GM18498 (cell line): ENCODE measurements at regions not wholly inside any gene's neighbourhood (a gene's known extent, or its start where the extent isn't known, plus 50 kb on each side); places are given as distances from the start of the nearest gene placed in this dataset.

Experiments
- ATAC-seq: cut with Tn5 transposase; IDR thresholded peaks from one replicate; pipeline ENCODE4 v1.9.1; 2021; ENCODE audit warnings: mild to moderate bottlenecking, moderate library complexity; ENCODE audit not compliant: unreplicated experiment

- no peak for ATAC-seq
These were observed 173.3 kb upstream of the GLI2 start for GRCh38 chr2:120562218-120563005.

DNA sequence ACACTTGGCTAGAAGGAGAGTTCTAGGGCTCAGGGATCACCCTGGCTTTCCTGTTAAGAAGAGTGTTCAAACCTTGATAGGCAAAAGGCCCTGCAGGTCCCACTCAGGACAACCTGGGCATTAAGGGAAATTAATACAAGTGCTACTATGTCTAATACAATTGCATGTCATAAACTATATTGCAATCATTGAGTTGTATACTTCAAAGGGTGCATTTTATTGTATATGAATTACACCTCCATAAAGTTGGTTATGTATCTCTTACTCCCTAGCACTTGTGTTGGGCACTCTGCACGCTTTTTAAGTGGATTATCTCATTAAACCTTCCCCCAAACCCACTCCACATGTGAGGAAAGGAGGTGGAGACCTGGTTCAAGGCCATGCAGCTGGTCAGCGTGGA is 172.1 kb upstream of the GLI2 start:
- no peak for ATAC-seq

DNA sequence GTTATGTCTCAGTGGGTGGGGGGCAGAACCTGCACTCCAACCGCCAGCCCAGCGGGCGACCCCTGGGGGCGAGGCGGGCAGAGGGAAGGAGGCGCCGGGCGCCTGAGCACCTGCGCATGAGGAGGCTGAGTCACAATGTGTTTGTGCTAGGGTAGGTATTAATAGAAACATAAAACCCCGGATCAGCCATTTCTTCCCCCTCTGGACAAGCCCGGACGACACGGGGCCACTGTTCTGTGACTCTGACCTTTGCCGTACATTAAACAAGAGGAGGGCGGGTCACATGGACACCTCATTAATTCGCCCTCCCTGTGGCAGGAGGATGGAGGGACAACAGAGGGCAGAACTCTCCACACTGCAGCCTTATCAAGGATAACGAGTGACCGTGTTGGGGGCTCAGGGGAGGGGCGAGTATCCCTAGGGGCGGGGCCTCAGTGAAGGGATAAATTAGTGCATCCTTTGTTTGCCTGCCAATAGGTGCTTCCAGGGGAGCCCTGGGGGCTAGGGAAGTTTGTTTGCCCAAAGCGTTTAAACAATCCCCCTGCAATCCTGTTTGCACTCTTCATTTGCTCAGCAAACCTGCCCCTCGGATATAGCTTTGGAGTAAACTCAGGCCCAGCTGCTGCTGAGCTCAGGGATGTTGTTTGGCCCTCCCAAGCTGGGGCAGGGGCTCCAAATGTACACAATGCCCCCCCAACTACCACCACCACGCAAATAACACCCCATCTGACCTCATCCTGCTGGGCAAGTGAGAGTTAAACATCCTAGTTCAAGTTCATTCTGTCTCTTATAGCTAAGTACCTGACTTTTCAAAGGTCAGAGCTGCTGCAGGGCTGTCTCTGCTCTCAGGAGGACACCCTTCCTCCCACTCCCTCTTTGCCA is 171.2 kb upstream of the GLI2 start:
- ATAC-seq: no peak

GRCh38 chr2:120565095-120565460 is 170.6 kb upstream of the GLI2 start:
- no peak for ATAC-seq

DNA sequence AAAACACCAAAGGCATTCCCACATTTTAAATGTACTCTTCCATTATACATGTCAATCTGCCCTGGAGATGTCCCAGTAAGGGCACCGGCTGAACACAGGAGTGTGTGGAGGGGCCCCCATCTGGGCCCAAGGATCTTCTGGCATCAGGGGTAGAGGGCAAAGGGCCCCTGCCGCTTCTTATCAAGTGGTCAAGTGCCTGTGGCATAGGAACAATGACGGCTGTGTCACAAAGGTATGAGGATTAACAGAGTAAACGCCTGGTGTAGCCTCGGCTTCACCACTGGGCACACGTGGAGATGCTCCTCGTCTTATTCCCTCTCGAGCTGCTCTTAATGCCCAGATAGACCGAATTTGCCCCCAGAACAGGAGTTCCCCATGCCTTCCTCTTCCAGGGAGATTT is 169.7 kb upstream of the GLI2 start:
- no peak for ATAC-seq

DNA sequence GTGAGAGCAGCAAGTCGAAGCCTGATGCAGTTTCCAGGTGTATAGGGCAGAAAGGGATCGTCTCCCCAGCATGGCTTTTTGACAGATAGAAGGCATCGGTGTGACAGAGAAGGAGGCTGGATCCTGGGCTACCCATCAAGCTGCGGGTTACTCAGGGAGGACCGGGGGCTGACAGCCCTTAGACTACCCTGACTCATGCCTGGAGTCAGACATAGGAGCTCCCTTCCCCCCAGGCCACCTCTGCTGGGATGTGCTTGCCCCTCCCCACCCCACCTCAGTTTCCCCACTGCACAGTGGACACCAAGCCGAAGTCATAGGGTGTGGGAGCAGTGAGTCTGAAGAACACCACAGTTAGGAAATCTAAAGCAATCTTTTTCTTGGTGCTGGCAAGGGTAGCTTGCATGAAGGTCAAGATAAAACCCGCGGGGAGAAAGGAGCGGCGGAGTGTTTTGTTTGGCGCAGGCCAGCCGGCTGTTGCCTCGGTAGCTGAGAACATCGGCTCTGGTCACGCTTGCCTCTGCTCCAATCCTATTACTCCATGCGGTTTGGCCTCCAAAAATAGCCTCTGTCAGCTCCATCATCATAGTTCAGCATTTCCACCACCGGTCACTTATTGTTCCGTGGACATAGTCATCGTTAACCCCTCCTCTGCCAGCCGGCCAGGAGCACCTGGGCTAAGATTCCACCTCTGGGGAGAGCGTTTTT is 169.2 kb upstream of the GLI2 start:
- no peak for ATAC-seq

DNA sequence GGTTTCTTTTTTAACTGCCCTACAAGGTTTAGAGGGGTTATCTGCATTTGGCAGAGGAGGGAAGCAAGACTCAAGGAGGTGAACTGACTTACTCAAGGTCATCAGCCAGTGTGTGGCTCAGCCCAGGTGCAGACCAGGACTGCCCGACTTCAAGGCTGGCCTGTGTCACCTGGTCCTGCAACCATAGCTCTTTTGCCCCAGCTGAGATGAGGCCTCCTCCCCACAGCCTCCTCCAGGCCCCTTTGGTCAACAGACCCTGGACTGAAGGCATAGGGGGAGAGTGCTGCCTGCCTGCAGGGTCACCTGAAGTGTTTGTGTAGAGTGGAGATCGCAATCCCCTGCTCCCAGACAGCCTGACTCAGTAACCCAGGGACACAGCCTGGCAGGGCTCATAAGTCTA is 168.5 kb upstream of the GLI2 start:
- no peak for ATAC-seq

DNA sequence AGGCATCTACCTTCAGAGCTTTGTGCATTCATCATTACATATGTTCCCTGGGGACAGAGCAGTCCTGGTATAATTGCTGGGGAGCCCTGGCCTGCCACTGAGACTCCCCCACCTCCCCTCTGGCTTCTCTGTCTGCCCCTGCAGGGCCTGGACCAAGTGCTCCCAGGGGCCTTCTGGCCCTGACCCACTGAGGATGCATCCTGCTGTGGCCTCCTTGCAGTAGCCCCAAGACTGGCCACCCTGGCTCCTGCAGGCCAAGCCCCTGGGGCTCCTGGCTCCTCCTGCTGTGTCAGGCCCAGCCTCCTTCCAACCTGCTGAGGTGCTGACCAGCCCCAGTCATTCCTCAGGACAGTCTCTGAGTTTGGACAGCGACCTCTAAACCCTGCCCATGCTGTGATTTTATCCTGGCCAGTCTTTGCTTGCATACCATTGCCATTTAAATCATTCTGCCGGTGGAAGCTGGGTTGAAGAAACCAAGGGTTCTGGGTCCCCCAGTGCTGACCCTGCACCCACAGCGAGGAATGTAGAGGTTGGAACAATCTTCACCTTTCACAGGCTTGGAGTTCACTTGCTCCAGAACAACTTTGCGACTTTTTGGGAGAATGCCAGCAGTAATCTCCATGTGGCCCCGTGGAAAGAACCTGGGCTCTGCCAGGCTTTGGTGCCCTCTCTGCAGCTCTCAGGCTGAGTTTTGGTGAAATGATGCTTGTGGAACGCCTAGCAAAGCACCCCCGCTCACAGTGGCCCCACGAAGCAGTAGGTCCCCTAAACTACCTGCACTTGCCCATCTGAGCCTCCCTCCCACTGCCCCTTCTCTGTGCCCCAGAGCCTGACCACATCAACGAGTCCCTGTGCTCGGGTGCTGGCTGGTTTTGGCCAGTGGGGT is 167.3 kb upstream of the GLI2 start:
- no peak for ATAC-seq

- ATAC-seq: no peak
These were observed 166.7 kb upstream of the GLI2 start for GRCh38 chr2:120568975-120569268.

DNA sequence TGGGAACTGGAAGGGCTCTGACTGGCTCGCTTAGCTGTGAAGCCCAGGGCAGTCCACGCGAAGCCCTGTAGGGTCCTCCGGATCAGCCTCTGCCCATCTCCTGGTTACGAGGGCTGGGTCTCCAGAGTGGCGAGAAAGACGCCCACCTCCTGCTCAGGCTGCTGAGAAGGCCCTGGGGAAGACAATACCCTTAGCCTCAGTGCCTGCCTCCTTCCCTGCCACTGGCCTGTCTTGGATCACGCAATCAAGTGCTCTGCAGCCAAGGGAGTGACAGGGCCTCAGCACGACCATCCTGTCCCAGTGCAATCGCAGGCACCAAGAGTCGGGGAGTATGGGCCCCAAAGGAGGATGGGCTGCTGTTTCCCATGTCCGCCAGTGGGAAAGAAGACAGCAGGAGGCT is 165.7 kb upstream of the GLI2 start:
- ATAC-seq: no peak

- ATAC-seq: no peak
These were observed 165.1 kb upstream of the GLI2 start for GRCh38 chr2:120570546-120570945.

DNA sequence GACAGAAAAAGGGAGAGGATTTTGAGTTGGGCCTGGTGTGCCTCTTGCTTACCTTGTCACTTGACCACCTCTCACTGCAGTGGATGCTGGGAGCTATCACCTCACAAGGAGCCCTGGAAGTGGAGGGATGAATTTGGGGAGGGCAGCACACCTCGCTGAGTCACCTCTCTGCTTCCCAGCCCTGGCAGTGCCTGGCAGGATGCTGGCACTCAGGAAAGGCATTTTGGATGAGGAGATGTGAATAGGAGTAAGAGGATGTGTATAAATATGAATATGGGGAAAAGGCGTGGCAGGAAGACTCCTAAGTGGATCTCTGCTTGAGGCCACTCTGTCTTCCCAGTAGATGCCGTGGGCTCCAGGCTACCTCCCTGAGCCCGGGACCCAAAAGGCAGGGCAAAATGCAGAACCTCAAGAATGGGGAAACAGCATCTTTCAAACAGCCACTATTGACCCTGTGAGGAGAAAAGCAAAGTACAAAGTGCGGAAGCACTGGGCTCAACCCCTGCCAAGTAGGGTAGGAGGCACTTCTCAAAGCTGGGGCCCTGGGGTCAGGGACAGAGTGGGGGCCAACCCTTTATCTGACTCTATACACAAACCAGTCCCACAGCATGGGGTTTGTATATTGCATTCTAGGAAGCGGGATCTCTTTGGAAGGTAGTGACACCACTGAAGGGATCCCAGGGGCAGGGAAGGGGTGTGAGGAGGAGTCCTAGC is 164.5 kb upstream of the GLI2 start:
- no peak for ATAC-seq

- ATAC-seq: no peak
These were observed 163.4 kb upstream of the GLI2 start for GRCh38 chr2:120572226-120572625.

DNA sequence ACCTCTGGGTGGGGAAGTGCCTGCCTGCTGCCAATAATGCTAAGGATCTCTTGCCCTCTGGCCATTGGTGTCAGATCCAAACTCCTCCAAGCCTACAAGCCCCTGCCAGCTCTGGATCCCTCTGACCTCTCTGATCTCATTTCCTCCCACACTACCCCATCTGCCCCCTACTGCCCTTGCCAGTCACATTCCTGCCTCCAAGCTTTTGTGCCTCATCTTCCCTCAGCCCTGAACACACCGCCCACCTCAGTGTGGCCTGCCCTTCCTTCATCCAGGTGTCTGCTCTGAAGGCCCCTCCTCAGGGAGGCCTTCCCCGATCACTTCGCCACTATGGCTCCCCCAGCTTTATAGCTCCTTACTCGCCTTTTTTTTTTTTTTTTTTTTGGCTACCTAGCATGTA is 161.0 kb upstream of the GLI2 start:
- ATAC-seq: no peak

GRCh38 chr2:120575966-120576365 is 159.7 kb upstream of the GLI2 start:
- no peak for ATAC-seq

DNA sequence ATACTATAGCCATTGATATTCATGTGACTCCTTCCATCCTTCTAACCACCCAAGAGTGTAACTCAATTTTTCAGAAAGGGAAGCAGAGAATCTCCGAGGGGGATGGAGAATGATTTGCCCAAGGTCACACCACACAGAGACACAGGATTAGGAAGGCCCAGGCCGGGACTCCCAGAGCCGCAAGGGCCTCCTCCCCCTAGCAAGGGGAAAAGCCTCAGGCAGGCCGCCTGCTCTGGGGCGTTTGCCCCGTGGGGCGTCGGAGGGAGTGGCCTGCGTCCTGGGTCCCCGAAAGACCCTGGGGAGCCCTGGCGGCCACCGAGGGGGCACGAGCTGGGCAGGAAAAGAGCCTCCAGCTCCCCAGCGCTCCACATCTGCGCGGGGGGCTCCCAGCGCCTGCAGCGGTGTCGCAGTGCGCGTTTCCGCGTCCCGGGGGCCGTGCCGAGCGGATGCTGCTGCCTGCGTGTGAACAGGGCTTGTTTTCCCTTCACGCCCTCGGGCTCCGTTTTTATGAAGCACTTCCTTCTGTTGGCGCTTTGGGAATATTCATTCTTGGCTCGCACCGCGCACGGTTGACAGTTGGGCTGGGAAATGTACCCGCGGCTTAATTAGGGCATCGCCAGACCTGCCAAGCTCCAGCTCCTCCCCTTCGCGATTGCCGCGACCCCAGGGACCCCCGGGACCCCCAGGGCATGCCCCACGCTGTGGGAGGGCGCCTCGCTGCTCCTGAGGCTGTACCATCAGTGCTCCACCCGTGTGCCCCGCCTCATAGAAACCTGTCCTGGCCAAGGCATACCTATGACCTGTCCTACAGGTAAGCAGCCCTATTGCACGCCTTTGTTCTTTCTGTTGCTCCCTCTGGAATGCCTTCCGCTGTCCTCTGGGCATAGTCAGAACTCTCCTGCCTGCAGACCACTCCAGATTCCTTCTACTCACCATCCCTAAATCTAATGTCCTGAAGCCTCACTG is 158.9 kb upstream of the GLI2 start:
- no peak for ATAC-seq

- no peak for ATAC-seq
These were observed 157.9 kb upstream of the GLI2 start for GRCh38 chr2:120577721-120578295.

DNA sequence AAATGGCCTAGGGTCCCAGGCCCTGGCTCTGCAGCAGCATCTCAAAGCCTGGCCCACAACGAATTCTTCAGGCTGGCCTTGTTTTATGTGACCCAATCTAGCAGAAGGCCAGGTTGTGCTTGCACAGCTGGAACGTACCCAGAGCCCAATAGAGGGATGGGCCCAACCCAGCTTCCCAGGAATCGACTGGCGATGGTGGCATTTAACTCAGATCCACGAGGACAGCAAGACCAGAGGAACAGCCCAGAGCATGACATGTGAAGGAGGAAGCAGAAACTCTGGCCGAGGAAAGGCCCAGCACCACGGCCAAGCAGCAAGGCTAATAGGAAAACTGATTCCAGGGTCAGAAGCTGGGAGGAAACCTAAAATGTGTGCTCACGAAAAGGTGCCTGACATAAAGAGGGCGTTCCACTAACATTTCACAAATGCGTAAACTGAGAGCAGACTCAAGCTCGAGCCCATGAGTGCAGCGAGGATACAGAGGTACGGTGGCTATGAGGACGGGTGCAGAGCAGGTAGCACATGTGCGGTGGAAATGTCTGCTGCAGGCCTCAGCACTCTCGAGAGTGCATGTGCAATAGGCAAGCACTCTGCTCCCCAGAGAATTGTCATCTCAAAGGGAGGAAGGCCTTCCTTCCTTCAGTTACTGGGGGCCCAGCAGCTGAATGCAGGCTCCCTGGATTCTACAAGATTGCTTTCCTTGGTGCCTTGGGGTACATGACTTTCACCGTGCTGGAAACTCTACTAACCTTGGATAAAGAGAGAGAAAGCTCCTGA is 156.9 kb upstream of the GLI2 start:
- no peak for ATAC-seq
